IMR-90 (cell line): ENCODE measurements at regions not wholly inside any gene's neighbourhood (a gene's known extent, or its start where the extent isn't known, plus 50 kb on each side); places are given as distances from the start of the nearest gene placed in this dataset.

ENCODE experiments used
- ATAC-seq: fragments of 200-7000 bp; cut with Tn5 transposase; 2 replicates; pipeline ENCODE4 v1.9.1; 2020; ENCODE audit warnings: low read depth, mild to moderate bottlenecking, moderate library complexity
- BruUV-seq: library from RNA; stranded (reverse); fragments of 400-500 nt; replicated peaks from 2 replicates; lab custom pipeline; 2021; lab: Mats Ljungman, UMichigan
- CTCF ChIA-PET: fragments of 300-600 bp; formaldehyde crosslinking; extraction: SDS; loops from one replicate; lab custom pipeline; 2021; ENCODE audit warnings: antibody characterized with exemption; lab: Yijun Ruan, JAX
- POLR2A ChIA-PET: fragments of 300-600 bp; sonication (Branson Sonifier 250); formaldehyde crosslinking; loops from one replicate; lab custom pipeline; 2022; ENCODE audit warnings: antibody characterized with exemption; ENCODE audit not compliant: unreplicated experiment; lab: Charles Lee
- DNase-seq: peaks from one replicate; pipeline ENCODE4 v3.0.0; 2013
- H2AFZ ChIP-seq: replicated peaks from 2 replicates; pipeline ENCODE3; 2013; ENCODE audit warnings: low read length, mild to moderate bottlenecking; ENCODE audit not compliant: poor library complexity
- H2AK5ac ChIP-seq: 2 replicates; pipeline ENCODE4 v1.6.1; 2013; ENCODE audit warnings: low read depth, low read length, inconsistent platforms
- H2AK9ac ChIP-seq: replicated peaks from 2 replicates; pipeline ENCODE3; 2013; ENCODE audit warnings: mild to moderate bottlenecking, low read depth, low read length, moderate library complexity; ENCODE audit not compliant: poor library complexity
- H2BK120ac ChIP-seq: 2 replicates; pipeline ENCODE4 v1.6.1; 2013; ENCODE audit warnings: low read depth, low read length, inconsistent platforms
- H2BK15ac ChIP-seq: 3 replicates; pipeline ENCODE4 v1.6.1; 2013; ENCODE audit warnings: low read depth, low read length, inconsistent platforms
- H2BK20ac ChIP-seq: 2 replicates; pipeline ENCODE4 v1.6.1; 2013; ENCODE audit warnings: low read depth, mild to moderate bottlenecking, inconsistent platforms, low read length, moderate library complexity
- H2BK5ac ChIP-seq: 2 replicates; pipeline ENCODE4 v1.6.1; 2013; ENCODE audit warnings: mild to moderate bottlenecking, low read depth, low read length, inconsistent platforms; ENCODE audit not compliant: poor library complexity, severe bottlenecking
- H3K14ac ChIP-seq: replicated peaks from 2 replicates; pipeline ENCODE4 v1.6.1; 2013; ENCODE audit warnings: low read depth, low read length, inconsistent platforms
- H3K18ac ChIP-seq: 2 replicates; pipeline ENCODE4 v1.6.1; 2013; ENCODE audit warnings: low read depth, low read length, control low read depth
- H3K23ac ChIP-seq: 2 replicates; pipeline ENCODE4 v1.6.1; 2013; ENCODE audit warnings: low read depth, low read length, inconsistent platforms
- H3K27ac ChIP-seq: 2 replicates; pipeline ENCODE4 v1.5.1; 2013; ENCODE audit warnings: mild to moderate bottlenecking, control low read depth, low read length; ENCODE audit not compliant: insufficient read depth
- H3K27me3 ChIP-seq: 2 replicates; pipeline ENCODE4 v1.6.1; 2013; ENCODE audit warnings: low read length; ENCODE audit not compliant: control insufficient read depth, insufficient read depth
- H3K36me3 ChIP-seq: 2 replicates; pipeline ENCODE4 v1.6.1; 2013; ENCODE audit warnings: low read length, mixed read lengths; ENCODE audit not compliant: control insufficient read depth, insufficient read depth
- H3K4ac ChIP-seq: 2 replicates; pipeline ENCODE4 v1.6.1; 2013; ENCODE audit warnings: low read depth, low read length, inconsistent platforms
- H3K4me1 ChIP-seq: 2 replicates; pipeline ENCODE4 v1.6.1; 2013; ENCODE audit warnings: low read length, mixed read lengths; ENCODE audit not compliant: control insufficient read depth, insufficient read depth
- H3K4me2 ChIP-seq: 2 replicates; pipeline ENCODE4 v1.6.1; 2013; ENCODE audit warnings: low read depth, mild to moderate bottlenecking, control low read depth, low read length, moderate library complexity
- H3K4me3 ChIP-seq: 2 replicates; pipeline ENCODE4 v1.5.1; 2013; ENCODE audit warnings: low read depth, mild to moderate bottlenecking, control low read depth, low read length, moderate library complexity; ENCODE audit not compliant: insufficient read depth
- H3K56ac ChIP-seq: 2 replicates; pipeline ENCODE4 v1.6.1; 2013; ENCODE audit warnings: low read length, inconsistent platforms; ENCODE audit not compliant: insufficient read depth; ENCODE audit errors: extremely low read depth
- H3K79me1 ChIP-seq, 2 experiments: 2 replicates each; pipeline ENCODE4 v1.6.1; 2013; ENCODE audit warnings: low read length in 2 of 2, inconsistent platforms in 1 of 2, low read depth in 1 of 2
- H3K9ac ChIP-seq: 2 replicates; pipeline ENCODE4 v1.6.1; 2013; ENCODE audit warnings: low read depth, low read length, control low read depth
- H3K9me1 ChIP-seq: 2 replicates; pipeline ENCODE4 v1.6.1; 2013; ENCODE audit warnings: low read length, inconsistent platforms; ENCODE audit not compliant: insufficient read depth
- H3K9me3 ChIP-seq: 2 replicates; pipeline ENCODE4 v1.6.1; 2013; ENCODE audit warnings: low read length; ENCODE audit not compliant: control insufficient read depth, insufficient read depth
- H4K20me1 ChIP-seq: 2 replicates; pipeline ENCODE4 v1.6.1; 2013; ENCODE audit warnings: low read length, inconsistent platforms; ENCODE audit not compliant: insufficient read depth
- H4K5ac ChIP-seq: 2 replicates; pipeline ENCODE4 v1.6.1; 2013; ENCODE audit warnings: mild to moderate bottlenecking, low read depth, low read length, control low read depth
- H4K8ac ChIP-seq, 2 experiments: 2 replicates each; pipeline ENCODE4 v1.6.1; 2013; ENCODE audit warnings: low read depth in 2 of 2, low read length in 2 of 2, control low read depth in 1 of 2, inconsistent platforms in 1 of 2
- H4K91ac ChIP-seq: 2 replicates; pipeline ENCODE4 v1.6.1; 2013; ENCODE audit warnings: low read depth, low read length, inconsistent platforms; ENCODE audit not compliant: insufficient read depth
- BHLHE40 ChIP-seq: fragments of 150-350 bp; IDR thresholded peaks from 2 replicates; pipeline ENCODE4 v1.6.1; 2016; ENCODE audit warnings: mild to moderate bottlenecking, low read depth, low read length
- CEBPB ChIP-seq: IDR thresholded peaks from 2 replicates; pipeline ENCODE4 v1.6.1; 2012; ENCODE audit warnings: low read depth, low read length, improper control_type of control experiment
- CHD1 ChIP-seq: IDR thresholded peaks from 2 replicates; pipeline ENCODE4 v1.6.1; 2012; ENCODE audit warnings: low read depth, low read length, improper control_type of control experiment
- CTCF ChIP-seq: conservative IDR thresholded peaks from 2 replicates; pipeline ENCODE4 v1.5.1; 2012; ENCODE audit warnings: mild to moderate bottlenecking, low read depth, low read length, improper control_type of control experiment
- ELK1 ChIP-seq: fragments of 150-350 bp; IDR thresholded peaks from 2 replicates; pipeline ENCODE4 v1.6.1; 2016; ENCODE audit warnings: low read depth, mild to moderate bottlenecking, low read length, moderate library complexity, borderline replicate concordance
- FOS ChIP-seq: fragments of 150-350 bp; IDR thresholded peaks from 2 replicates; pipeline ENCODE4 v1.6.1; 2016; ENCODE audit warnings: low read depth, low read length
- MAFK ChIP-seq: IDR thresholded peaks from 2 replicates; pipeline ENCODE4 v1.6.1; 2012; ENCODE audit warnings: low read depth, low read length, improper control_type of control experiment
- MAZ ChIP-seq: IDR thresholded peaks from 2 replicates; pipeline ENCODE4 v1.6.1; 2012; ENCODE audit warnings: low read depth, mild to moderate bottlenecking, low read length, improper control_type of control experiment, moderate library complexity, borderline replicate concordance
- MXI1 ChIP-seq: IDR thresholded peaks from 2 replicates; pipeline ENCODE4 v1.6.1; 2012; ENCODE audit warnings: low read depth, mild to moderate bottlenecking, low read length, moderate library complexity, borderline replicate concordance
- NFE2L2 ChIP-seq: fragments of 150-350 bp; IDR thresholded peaks from 2 replicates; pipeline ENCODE4 v1.6.1; 2016; ENCODE audit warnings: low read depth, mild to moderate bottlenecking, low read length
- POLR2A ChIP-seq: IDR thresholded peaks from 2 replicates; pipeline ENCODE4 v1.6.1; 2012; ENCODE audit warnings: mild to moderate bottlenecking, low read depth, low read length
- RAD21 ChIP-seq: IDR thresholded peaks from 2 replicates; pipeline ENCODE4 v1.6.1; 2012; ENCODE audit warnings: low read length, improper control_type of control experiment
- RCOR1 ChIP-seq: IDR thresholded peaks from 2 replicates; pipeline ENCODE4 v1.6.1; 2012; ENCODE audit warnings: mild to moderate bottlenecking, low read length, improper control_type of control experiment; ENCODE audit not compliant: insufficient replicate concordance
- RFX5 ChIP-seq: IDR thresholded peaks from 2 replicates; pipeline ENCODE4 v1.8.0; 2012; ENCODE audit warnings: low read depth, mild to moderate bottlenecking, low read length, moderate library complexity
- SMC3 ChIP-seq: fragments of 150-350 bp; IDR thresholded peaks from 2 replicates; pipeline ENCODE4 v1.6.1; 2016; ENCODE audit warnings: low read depth, mild to moderate bottlenecking, antibody characterized with exemption, low read length, moderate library complexity
- WGBS, 2 experiments: methylation state at CpG; one replicate each; pipeline versions ENCODE4 v1.1.5 to v1.1.7; 2013; ENCODE audit warnings: missing lambda C conversion rate in 2 of 2; ENCODE audit not compliant: insufficient read length in 1 of 2; ENCODE audit errors: extremely low coverage in 2 of 2; 5-methylcytosine and 5-hydroxymethylcytosine counted together
- dilution Hi-C: fragments of 300-500 bp; cut with HindIII; formaldehyde crosslinking; loops from one replicate; pipeline ENCODE4 v1.14.3; 2018; ENCODE audit warnings: low sequenced_read_pairs; ENCODE audit not compliant: unreplicated experiment
- in situ Hi-C: fragments of 300-500 bp; cut with MboI; formaldehyde crosslinking; loops from 3 replicates; pipeline ENCODE4 v1.14.3; 2019; ENCODE audit warnings: low sequenced_read_pairs, inconsistent platforms, mixed read lengths
- intact Hi-C: fragments of 100-400 bp; cut with micrococcal nuclease; formaldehyde crosslinking; loops from 2 replicates; pipeline ENCODE4 v1.10.0; 2022
- TF ChIP-seq, protein P1 (sequence below): fragments of 150-350 bp; IDR thresholded peaks from 2 replicates; pipeline ENCODE4 v1.6.1; 2017; ENCODE audit warnings: mild to moderate bottlenecking, antibody characterized with exemption, low read length, low read depth

GRCh38 chr15:22251422-22251821 lies 171.1 kb downstream of the OR4M2 start:
- Histone ChIP-seq H4K5ac (no peak overlapping the region), H2BK5ac (peak overlapping the region; percentile 13), H3K27ac (no peak overlapping the region), H3K9me3 (peaks cover 30% of the 10 kb centered on the region), H3K4me2 (no peak overlapping the region), H4K20me1 (no peaks in the 10 kb centered on the region), H3K79me1 (no peaks in the 10 kb centered on the region), H3K56ac (no peak overlapping the region), H2BK120ac (no peak overlapping the region), H3K36me3 (no peaks in the 10 kb centered on the region), H2AK9ac (no peak overlapping the region), H4K8ac (no peak overlapping the region), H3K18ac (no peak overlapping the region), H2BK20ac (no peak overlapping the region), H4K91ac (no peak overlapping the region), H3K27me3 (no peaks in the 10 kb centered on the region), H2AK5ac (no peak overlapping the region), H3K9ac (no peak overlapping the region), H3K9me1 (no peaks in the 10 kb centered on the region), H3K23ac (no peak overlapping the region), H3K4ac (no peak overlapping the region), H2BK15ac (no peak overlapping the region), H3K4me1 (no peaks in the 10 kb centered on the region), H3K14ac (no peak overlapping the region), H2AFZ (no peak overlapping the region), H3K4me3 (no peak overlapping the region)
- TF ChIP-seq ELK1 (no peak), MAFK (no peak), FOS (no peak), RAD21 (no peak), RFX5 (no peak), NFE2L2 (no peak), CHD1 (no peak), RCOR1 (no peak), SMC3 (no peak), POLR2A (no peak), CEBPB (no peak), MXI1 (no peak), CTCF (no peak), BHLHE40 (no peak), MAZ (no peak)
- TF ChIP-seq, protein P1, sequence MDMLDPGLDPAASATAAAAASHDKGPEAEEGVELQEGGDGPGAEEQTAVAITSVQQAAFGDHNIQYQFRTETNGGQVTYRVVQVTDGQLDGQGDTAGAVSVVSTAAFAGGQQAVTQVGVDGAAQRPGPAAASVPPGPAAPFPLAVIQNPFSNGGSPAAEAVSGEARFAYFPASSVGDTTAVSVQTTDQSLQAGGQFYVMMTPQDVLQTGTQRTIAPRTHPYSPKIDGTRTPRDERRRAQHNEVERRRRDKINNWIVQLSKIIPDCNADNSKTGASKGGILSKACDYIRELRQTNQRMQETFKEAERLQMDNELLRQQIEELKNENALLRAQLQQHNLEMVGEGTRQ: no peak
- ATAC-seq: no peak
- ChIA-PET CTCF (no interaction called here), POLR2A (no interaction called here)
- DNase-seq: no peak
- intact Hi-C loops (no loop called here), in situ Hi-C loops (no loop called here), dilution Hi-C loops (no loop called here)
- BruUV-seq: no TSS peak
- 59% methylated on average over 1 of the region's 1 CpG; no CpG with 5 or more reads in 1 of the 2 experiments for WGBS, 2 experiments
